Testis (tissue), 2 donors: ENCODE measurements at regions not wholly inside any gene's neighbourhood (a gene's known extent, or its start where the extent isn't known, plus 50 kb on each side); places are given as distances from the start of the nearest gene placed in this dataset.

Experiments
- DNase-seq: peaks from one replicate; pipeline ENCODE4 v3.0.0-alpha.2; 2019
- H3K27ac ChIP-seq, 2 donors: fragments of 200-600 bp; sonication (generic); one replicate each; pipeline ENCODE4 v1.5.1; 2019
- H3K27me3 ChIP-seq: fragments of 200-600 bp; sonication (generic); one replicate; pipeline ENCODE4 v1.5.1; 2019
- H3K36me3 ChIP-seq: fragments of 200-600 bp; sonication (generic); one replicate; pipeline ENCODE4 v1.5.1; 2017; ENCODE audit warnings: low read depth; ENCODE audit errors: missing control alignments
- H3K4me1 ChIP-seq: fragments of 200-600 bp; sonication (generic); one replicate; pipeline ENCODE4 v1.5.1; 2019
- H3K4me3 ChIP-seq, 2 donors: fragments of 200-600 bp; sonication (generic); one replicate each; pipeline ENCODE4 v1.5.1; 2017 to 2019
- H3K9me3 ChIP-seq: fragments of 200-600 bp; sonication (generic); one replicate; pipeline ENCODE4 v1.5.1; 2017
- POLR2A ChIP-seq: fragments of 450-650 bp; IDR thresholded peaks from one replicate; pipeline ENCODE4 v1.6.1; 2017; ENCODE audit warnings: antibody characterized with exemption, mild to moderate bottlenecking, moderate library complexity
- WGBS, 2 donors: methylation state at CpG; one replicate each; pipeline ENCODE4 v1.1.5; 2018; 5-methylcytosine and 5-hydroxymethylcytosine counted together
- intact Hi-C: fragments of 100-400 bp; cut with DNase I; formaldehyde crosslinking; loops from one replicate; pipeline ENCODE4 v1.15.1; 2023; ENCODE audit warnings: low total_unique reads
- TF ChIP-seq, protein P1 (sequence below), 3 experiments: fragments of 450-650 bp in 2 of 3; fragments of 200-600 bp in 1 of 3; sonication (generic) in 1 of 3; IDR thresholded peaks; one replicate each; pipeline ENCODE4 v1.5.1; 2016 to 2019; ENCODE audit warnings: antibody characterized with exemption in 3 of 3, mild to moderate bottlenecking in 2 of 3, moderate library complexity in 1 of 3

DNA sequence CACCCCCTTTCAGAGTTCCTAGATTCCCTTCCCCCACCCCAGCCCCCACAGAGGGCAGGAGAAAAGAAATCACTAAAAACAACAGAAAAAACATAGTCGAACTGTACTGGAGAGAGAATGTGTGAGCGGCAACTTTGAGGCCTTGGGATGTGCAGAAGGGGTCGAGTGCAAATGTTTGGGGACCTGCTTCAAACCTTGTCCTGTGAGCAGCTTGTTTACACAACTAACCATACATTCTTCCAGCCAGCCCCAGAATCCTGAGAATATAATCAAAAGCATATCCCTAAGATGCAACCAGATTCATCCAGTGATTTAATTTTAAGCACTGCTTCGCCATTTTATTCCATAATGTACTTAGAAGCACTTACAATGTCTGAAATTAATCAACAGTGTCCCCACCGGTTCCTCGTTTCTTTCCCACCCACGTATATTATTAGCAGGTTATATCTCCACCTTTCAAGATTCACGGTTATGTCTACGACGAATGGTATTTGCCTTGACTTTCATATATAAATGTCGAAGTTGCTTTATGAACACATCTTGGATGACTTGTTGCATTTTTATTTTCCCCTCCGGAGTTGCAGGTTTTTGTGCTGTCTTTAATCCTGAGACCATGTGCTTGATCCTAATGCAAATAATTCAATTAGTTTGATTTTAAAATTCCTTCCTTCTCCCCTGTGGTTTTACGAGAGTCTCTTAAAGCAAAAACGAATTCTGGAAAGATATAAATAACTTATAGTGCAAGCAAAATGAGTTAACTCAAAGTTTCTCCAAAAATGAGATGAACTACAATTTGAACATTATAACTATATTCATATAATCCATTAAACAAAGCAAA, 107.6 kb downstream of the ZIC5 start:
- TF ChIP-seq, protein P1, sequence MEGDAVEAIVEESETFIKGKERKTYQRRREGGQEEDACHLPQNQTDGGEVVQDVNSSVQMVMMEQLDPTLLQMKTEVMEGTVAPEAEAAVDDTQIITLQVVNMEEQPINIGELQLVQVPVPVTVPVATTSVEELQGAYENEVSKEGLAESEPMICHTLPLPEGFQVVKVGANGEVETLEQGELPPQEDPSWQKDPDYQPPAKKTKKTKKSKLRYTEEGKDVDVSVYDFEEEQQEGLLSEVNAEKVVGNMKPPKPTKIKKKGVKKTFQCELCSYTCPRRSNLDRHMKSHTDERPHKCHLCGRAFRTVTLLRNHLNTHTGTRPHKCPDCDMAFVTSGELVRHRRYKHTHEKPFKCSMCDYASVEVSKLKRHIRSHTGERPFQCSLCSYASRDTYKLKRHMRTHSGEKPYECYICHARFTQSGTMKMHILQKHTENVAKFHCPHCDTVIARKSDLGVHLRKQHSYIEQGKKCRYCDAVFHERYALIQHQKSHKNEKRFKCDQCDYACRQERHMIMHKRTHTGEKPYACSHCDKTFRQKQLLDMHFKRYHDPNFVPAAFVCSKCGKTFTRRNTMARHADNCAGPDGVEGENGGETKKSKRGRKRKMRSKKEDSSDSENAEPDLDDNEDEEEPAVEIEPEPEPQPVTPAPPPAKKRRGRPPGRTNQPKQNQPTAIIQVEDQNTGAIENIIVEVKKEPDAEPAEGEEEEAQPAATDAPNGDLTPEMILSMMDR (IDR thresholded peaks at IDR 0.05): no peak
- TF ChIP-seq POLR2A: no peak
- H3K9me3 ChIP-seq: no peaks in the 10 kb centered on the region
- no peak for DNase-seq
- WGBS, 2 donors: 86 to 87% methylated on average over 14 of the region's 14 CpGs
- H3K36me3 ChIP-seq: no peaks in the 10 kb centered on the region
- intact Hi-C loops: no loop called here
- no peaks in the 10 kb centered on the region for H3K4me1 ChIP-seq
- no peaks in the 10 kb centered on the region for H3K27me3 ChIP-seq
- no peak overlapping the region for H3K4me3 ChIP-seq
- H3K27ac ChIP-seq: no peak overlapping the region

DNA sequence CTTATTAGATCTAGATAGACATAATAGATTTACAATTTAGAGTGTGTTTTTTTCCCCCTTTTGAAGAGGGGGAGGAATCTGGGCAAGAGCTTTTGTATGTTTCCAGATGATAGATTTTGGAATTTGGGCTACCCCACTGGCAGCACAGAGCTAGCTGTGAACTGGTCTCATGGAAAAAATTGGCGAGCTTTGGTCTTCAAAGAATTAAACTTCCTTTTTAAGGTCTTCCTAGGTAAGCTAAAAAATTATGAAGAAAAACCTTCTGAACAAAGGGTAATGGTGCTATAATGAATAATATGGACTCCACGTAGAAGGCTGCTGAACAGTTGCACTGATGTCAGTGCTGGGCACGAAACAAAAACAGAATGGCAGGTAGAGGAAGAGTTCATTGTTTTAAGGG, 109.3 kb downstream of the ZIC5 start:
- Histone ChIP-seq H3K4me1 (no peaks in the 10 kb centered on the region), H3K27ac (no peak overlapping the region), H3K36me3 (no peaks in the 10 kb centered on the region), H3K9me3 (no peaks in the 10 kb centered on the region), H3K27me3 (no peaks in the 10 kb centered on the region), H3K4me3 (no peak overlapping the region)
- TF ChIP-seq, protein P1 (IDR thresholded peaks at IDR 0.05): no peak
- TF ChIP-seq POLR2A: no peak
- no peak for DNase-seq
- 96% methylated on average over 3 of the region's 3 CpGs for WGBS, 2 donors
- intact Hi-C loops: no loop called here

DNA sequence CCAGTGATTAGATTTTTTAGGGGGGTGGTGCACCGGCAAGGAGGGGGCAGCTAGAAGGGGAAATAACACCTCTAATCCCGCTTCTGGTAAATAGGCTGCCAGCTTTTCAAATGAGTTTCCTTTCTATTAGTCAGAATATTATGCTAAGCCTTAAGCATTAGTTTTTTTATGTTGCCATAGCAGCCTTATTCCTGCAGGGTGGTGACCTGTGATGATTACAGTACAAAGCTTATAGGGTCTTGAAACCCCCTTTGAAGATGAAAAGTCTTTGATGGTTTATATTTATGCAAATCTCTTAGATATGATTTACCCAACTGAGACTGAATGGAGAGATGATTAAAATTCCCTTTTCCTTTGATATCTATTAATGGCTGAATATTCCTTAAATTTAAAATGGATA, 109.8 kb downstream of the ZIC5 start:
- no peak for DNase-seq
- TF ChIP-seq, protein P1 (IDR thresholded peaks at IDR 0.05): no peak
- TF ChIP-seq POLR2A: no peak
- no peak overlapping the region for H3K27ac ChIP-seq
- no peaks in the 10 kb centered on the region for H3K36me3 ChIP-seq
- H3K4me3 ChIP-seq: no peak overlapping the region
- H3K4me1 ChIP-seq: no peaks in the 10 kb centered on the region
- WGBS, 2 donors: 74 to 79% methylated on average over 2 of the region's 2 CpGs
- no peaks in the 10 kb centered on the region for H3K9me3 ChIP-seq
- H3K27me3 ChIP-seq: no peaks in the 10 kb centered on the region
- intact Hi-C loops: no loop called here

DNA sequence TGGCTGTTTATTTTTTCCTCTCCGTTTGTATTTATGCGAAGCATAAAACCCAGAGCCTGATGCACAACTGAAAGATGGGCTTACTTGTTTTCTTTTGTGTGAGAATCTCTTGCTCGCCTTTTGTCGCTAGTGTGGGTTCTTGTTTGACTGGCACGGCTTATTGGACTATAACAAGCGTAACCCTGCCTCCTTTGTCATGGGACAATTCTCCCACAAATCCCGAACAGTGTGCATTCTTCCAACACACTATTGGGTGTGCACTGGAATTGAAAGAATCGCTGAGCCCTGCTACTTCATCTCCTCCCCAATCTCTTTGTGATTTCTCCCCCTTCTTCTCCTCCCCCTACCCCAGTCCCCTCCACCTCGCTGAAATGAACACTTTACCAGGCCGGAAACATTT, 110.8 kb downstream of the ZIC5 start:
- no peak for DNase-seq
- Histone ChIP-seq H3K36me3 (no peaks in the 10 kb centered on the region), H3K27me3 (no peaks in the 10 kb centered on the region), H3K4me3 (no peak overlapping the region), H3K27ac (no peak overlapping the region), H3K4me1 (no peaks in the 10 kb centered on the region), H3K9me3 (no peaks in the 10 kb centered on the region)
- TF ChIP-seq, protein P1 (IDR thresholded peaks at IDR 0.05): no peak
- no peak for TF ChIP-seq POLR2A
- 89 to 91% methylated on average over 10 of the region's 10 CpGs for WGBS, 2 donors
- intact Hi-C loops: no loop called here
